Mucosa of rectum (tissue), 2 donors: ENCODE measurements at regions not wholly inside any gene's neighbourhood (a gene's known extent, or its start where the extent isn't known, plus 50 kb on each side); places are given as distances from the start of the nearest gene placed in this dataset.

Source experiments
- H3K27ac ChIP-seq, 2 donors: one replicate each; pipeline ENCODE4 v1.7.0; 2013; ENCODE audit warnings: inconsistent platforms in 2 of 2, low read depth in 2 of 2, low read length in 2 of 2
- H3K27me3 ChIP-seq, 2 donors: one replicate each; pipeline ENCODE4 v1.7.0; 2013; ENCODE audit warnings: low read length in 2 of 2; ENCODE audit not compliant: control insufficient read depth in 2 of 2, insufficient read depth in 2 of 2
- H3K36me3 ChIP-seq, 2 donors: one replicate each; pipeline ENCODE4 v1.7.0; 2013; ENCODE audit warnings: low read length in 2 of 2; ENCODE audit not compliant: control insufficient read depth in 2 of 2, insufficient read depth in 2 of 2
- H3K4me1 ChIP-seq, 2 donors: one replicate each; pipeline ENCODE4 v1.7.0; 2013; ENCODE audit warnings: low read length in 2 of 2, mild to moderate bottlenecking in 1 of 2; ENCODE audit not compliant: control insufficient read depth in 2 of 2, insufficient read depth in 2 of 2
- H3K4me3 ChIP-seq, 2 donors: one replicate each; pipeline ENCODE4 v1.7.0; 2013; ENCODE audit warnings: low read length in 2 of 2
- H3K9ac ChIP-seq, 2 donors: one replicate each; pipeline ENCODE4 v1.7.0; 2013; ENCODE audit warnings: low read length in 2 of 2, low read depth in 1 of 2, mild to moderate bottlenecking in 1 of 2
- H3K9me3 ChIP-seq, 2 donors: one replicate each; pipeline ENCODE4 v1.7.0; 2013; ENCODE audit warnings: low read length in 2 of 2; ENCODE audit not compliant: control insufficient read depth in 2 of 2
- donor health status: healthy.
- donor health status: Normal muscosa, but diverticular disease.

DNA sequence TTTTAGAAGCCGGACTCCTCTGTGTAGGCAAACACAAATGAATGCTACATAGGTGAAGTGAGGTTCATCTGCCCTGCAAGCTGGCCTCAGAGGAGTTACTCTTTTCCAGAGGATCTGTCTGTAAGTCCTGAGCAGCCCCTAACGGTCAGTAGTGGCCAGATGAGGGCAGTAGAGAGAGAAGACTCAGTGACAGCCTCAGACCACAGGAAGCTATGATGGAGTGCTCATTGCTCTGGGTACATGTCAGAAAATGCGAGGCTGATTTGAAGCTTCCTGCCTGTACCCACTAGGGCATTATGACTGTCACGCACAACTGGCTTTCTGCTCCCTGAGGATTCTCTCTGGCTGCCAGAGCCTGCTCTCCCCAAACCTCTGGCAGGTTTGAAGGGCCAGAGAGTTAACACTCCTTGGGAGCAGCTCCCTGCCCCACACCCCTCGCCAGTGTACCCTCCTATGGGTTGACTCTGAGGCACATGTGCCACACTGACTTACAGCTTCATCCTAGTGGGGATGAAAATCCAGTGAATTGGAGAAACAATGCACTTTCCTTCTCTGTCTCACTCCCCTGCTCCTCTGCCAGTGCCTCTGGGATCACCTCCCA, 141.5 kb downstream of the GABRG2 start:
- Histone ChIP-seq H3K27ac (no peak overlapping the region), H3K9ac (no peak overlapping the region), H3K36me3 (no peaks in the 10 kb centered on the region), H3K4me3 (no peak overlapping the region), H3K4me1 (no peaks in the 10 kb centered on the region), H3K27me3 (no peaks in the 10 kb centered on the region), H3K9me3 (no peaks in the 10 kb centered on the region)

- Histone ChIP-seq H3K36me3 (no peaks in the 10 kb centered on the region), H3K4me3 (no peak overlapping the region), H3K27me3 (no peaks in the 10 kb centered on the region), H3K4me1 (peaks cover 8 to 9% of the 10 kb centered on the region in 2 donors), H3K9me3 (no peaks in the 10 kb centered on the region), H3K9ac (no peak overlapping the region), H3K27ac (no peak overlapping the region)
These were observed 147.0 kb downstream of the GABRG2 start for GRCh38 chr5:162214551-162214950.

- no peak overlapping the region for H3K4me3 ChIP-seq
- no peak overlapping the region for H3K27ac ChIP-seq
- no peak overlapping the region for H3K9ac ChIP-seq
- H3K4me1 ChIP-seq: peaks cover 8 to 9% of the 10 kb centered on the region in 2 donors
- H3K36me3 ChIP-seq: no peaks in the 10 kb centered on the region
- H3K9me3 ChIP-seq: no peaks in the 10 kb centered on the region
- no peaks in the 10 kb centered on the region for H3K27me3 ChIP-seq
These were observed 149.5 kb downstream of the GABRG2 start for GRCh38 chr5:162217037-162217436.

- H3K4me3 ChIP-seq: no peak overlapping the region
- H3K36me3 ChIP-seq: no peaks in the 10 kb centered on the region
- H3K9me3 ChIP-seq: no peaks in the 10 kb centered on the region
- no peak overlapping the region for H3K9ac ChIP-seq
- H3K27me3 ChIP-seq: no peaks in the 10 kb centered on the region
- no peak overlapping the region for H3K27ac ChIP-seq
- H3K4me1 ChIP-seq: peaks cover 0 to 4% of the 10 kb centered on the region in 2 donors
These were observed 154.3 kb downstream of the GABRG2 start for GRCh38 chr5:162221910-162222309.

GRCh38 chr5:162227075-162227474, 159.5 kb downstream of the GABRG2 start:
- no peak overlapping the region for H3K9ac ChIP-seq
- no peaks in the 10 kb centered on the region for H3K36me3 ChIP-seq
- H3K9me3 ChIP-seq: no peaks in the 10 kb centered on the region
- H3K4me3 ChIP-seq: no peak overlapping the region
- H3K27ac ChIP-seq: no peak overlapping the region
- H3K27me3 ChIP-seq: no peaks in the 10 kb centered on the region
- H3K4me1 ChIP-seq: no peaks in the 10 kb centered on the region

- H3K9me3 ChIP-seq: no peaks in the 10 kb centered on the region
- H3K27me3 ChIP-seq: no peaks in the 10 kb centered on the region
- no peak overlapping the region for H3K9ac ChIP-seq
- H3K36me3 ChIP-seq: no peaks in the 10 kb centered on the region
- no peak overlapping the region for H3K4me3 ChIP-seq
- H3K27ac ChIP-seq: no peak overlapping the region
- no peaks in the 10 kb centered on the region for H3K4me1 ChIP-seq
These were observed 162.8 kb downstream of the GABRG2 start for GRCh38 chr5:162230348-162230747.

DNA sequence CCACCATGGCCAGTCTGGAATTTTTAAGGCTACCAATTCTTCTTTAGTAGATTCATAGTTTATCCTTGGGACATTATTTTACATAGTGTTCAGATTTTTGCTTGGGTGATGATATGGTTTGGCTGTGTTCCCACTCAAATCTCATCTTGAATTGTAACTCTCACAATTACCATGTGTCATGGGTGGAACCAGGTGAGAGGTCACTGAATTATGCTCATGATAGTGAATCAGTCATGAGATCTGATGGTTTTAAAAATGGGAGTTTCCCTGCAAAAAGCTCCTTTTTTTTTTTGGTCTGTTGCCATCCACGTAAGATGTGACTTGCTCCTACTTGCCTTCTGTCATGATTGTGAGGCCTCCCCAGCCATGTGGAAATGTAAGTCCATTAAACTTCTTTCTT, 163.9 kb downstream of the GABRG2 start:
- no peaks in the 10 kb centered on the region for H3K27me3 ChIP-seq
- H3K4me1 ChIP-seq: no peaks in the 10 kb centered on the region
- H3K4me3 ChIP-seq: no peak overlapping the region
- no peaks in the 10 kb centered on the region for H3K36me3 ChIP-seq
- H3K9ac ChIP-seq: no peak overlapping the region
- H3K27ac ChIP-seq: no peak overlapping the region
- H3K9me3 ChIP-seq: peaks cover 0 to 2% of the 10 kb centered on the region in 2 donors

DNA sequence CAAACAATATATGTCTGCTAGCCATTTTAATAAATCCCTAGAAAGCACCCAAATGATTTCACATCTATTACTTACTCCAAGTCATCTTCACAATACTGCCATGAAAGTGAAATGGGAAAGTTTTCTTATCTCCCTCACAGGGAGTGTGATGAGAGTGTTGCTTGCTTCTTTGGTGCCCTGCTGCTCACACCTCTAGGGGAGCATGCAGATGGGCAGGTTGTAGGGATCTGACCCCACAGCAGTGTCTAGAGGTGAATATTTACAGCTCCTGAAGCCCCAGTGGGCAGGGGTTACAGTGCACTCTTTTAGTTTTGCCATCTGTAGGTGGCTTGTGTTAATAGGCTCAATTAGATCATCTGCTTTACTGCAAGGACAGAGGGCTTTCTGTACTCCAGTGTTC, 173.2 kb downstream of the GABRG2 start:
- Histone ChIP-seq H3K4me3 (no peak overlapping the region), H3K9me3 (peaks cover 0 to 2% of the 10 kb centered on the region in 2 donors), H3K27ac (no peak overlapping the region), H3K4me1 (no peaks in the 10 kb centered on the region), H3K9ac (no peak overlapping the region), H3K36me3 (no peaks in the 10 kb centered on the region), H3K27me3 (no peaks in the 10 kb centered on the region)

GRCh38 chr5:162242416-162242815, 174.8 kb downstream of the GABRG2 start:
- H3K4me1 ChIP-seq: no peaks in the 10 kb centered on the region
- H3K36me3 ChIP-seq: no peaks in the 10 kb centered on the region
- no peaks in the 10 kb centered on the region for H3K27me3 ChIP-seq
- H3K9ac ChIP-seq: no peak overlapping the region
- H3K4me3 ChIP-seq: no peak overlapping the region
- no peak overlapping the region for H3K27ac ChIP-seq
- H3K9me3 ChIP-seq: no peaks in the 10 kb centered on the region

DNA sequence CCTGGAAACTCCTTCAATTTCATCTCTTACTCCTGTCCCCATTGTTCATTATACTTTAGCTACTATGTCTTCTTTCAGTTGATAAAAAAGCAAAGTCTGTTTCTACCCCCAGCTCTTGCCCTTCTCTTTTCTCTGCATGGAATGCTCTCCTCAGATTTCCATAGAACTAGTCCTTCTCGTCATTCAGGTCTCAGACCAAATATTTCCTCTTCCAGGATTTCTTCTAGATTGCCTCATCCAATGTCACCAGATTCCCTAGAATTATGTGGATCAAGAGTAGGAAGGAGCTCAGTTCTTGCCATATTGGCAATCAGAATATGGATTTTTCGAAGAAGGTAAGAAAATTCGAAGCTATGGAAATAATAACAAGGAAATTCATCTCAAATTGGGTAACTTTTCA, 176.1 kb downstream of the GABRG2 start:
- no peak overlapping the region for H3K4me3 ChIP-seq
- no peak overlapping the region for H3K27ac ChIP-seq
- H3K9me3 ChIP-seq: no peaks in the 10 kb centered on the region
- H3K4me1 ChIP-seq: no peaks in the 10 kb centered on the region
- H3K27me3 ChIP-seq: no peaks in the 10 kb centered on the region
- no peaks in the 10 kb centered on the region for H3K36me3 ChIP-seq
- H3K9ac ChIP-seq: no peak overlapping the region
